ENCODE measurements at regions not wholly inside any gene's neighbourhood (a gene's known extent, or its start where the extent isn't known, plus 50 kb on each side); places are given as distances from the start of the nearest gene placed in this dataset.
"Not testable (repeated sequence)": the region's sequence is repeated elsewhere in the genome, so short reads cannot be mapped to it uniquely, and the experiment has no call there.

DNA sequence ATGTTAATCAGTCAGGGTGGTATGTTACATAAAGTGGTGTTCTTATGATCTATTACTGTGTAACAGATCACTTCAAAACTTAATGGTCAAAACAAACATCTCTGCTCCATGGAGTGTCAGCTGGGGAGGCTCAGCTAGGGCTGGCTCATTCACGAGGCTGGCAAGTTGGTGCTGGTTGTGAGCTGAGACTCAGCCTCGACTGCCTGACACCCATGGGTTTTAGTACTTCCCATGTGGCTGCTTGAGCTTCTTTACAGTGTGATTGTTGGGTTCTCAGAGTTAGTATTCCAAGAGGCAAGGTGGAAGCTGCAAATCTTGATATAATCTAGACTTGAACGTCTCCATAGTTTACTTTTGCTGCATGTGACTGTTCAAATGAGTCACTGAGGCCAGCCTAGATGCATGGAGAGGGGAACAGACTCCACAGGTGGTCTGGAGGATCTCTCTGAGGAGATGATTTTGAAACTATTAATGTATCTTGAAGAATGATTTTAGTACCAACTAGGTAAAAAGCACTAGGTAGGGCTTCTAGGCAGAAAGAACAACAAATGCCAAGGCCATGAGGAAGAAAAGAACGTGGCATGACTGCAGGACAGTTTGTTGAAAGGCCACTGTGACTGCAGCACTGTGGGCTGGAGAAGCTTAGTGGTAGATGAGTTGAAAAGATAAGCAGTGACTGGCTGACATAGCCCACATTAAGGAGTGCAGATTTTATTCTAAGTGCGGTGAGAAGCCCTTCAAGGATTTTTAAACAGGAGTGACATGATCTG is 281.1 kb upstream of the PROK2 start:
- H3K27ac ChIP-seq (ENCODE audit: low read length): no peak overlapping the region
- no peaks in the 10 kb centered on the region for H3K27me3 ChIP-seq (ENCODE audit: low read depth, low read length)
- H3K36me3 ChIP-seq (ENCODE audit: control insufficient read depth in 1 of 2, insufficient read depth in 2 of 2, low read length in 2 of 2): no peaks in the 10 kb centered on the region
- H3K4me3 ChIP-seq (ENCODE audit: low read depth in 1 of 2, low read length in 2 of 2): no peak overlapping the region
- H3K4me1 ChIP-seq (ENCODE audit: control insufficient read depth in 1 of 2, insufficient read depth in 2 of 2, low read length in 2 of 2): no peaks in the 10 kb centered on the region
- H3K9me3 ChIP-seq (ENCODE audit: control insufficient read depth in 1 of 2, low read length in 2 of 2): no peaks in the 10 kb centered on the region

DNA sequence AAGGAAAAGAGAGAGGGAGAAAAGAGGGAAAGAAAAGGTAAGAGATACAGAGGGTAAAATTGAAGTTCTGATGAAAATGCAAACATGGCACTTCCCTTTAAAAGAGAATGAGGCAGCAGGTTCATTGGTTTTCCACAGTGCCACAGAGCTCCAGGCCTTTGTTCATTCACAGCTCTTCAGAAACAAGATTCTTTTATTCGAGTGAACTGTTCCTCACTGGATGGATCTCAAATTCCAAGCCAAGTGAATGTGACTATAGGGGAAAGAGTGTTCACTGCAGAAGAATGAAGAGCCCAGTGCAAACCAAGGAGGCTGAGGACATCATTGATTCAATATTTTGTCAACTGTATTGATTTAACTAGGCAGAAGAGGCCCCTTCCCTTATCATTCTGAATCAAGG is 280.3 kb upstream of the PROK2 start:
- H3K27ac ChIP-seq (ENCODE audit: low read length): no peak overlapping the region
- no peaks in the 10 kb centered on the region for H3K4me1 ChIP-seq (ENCODE audit: control insufficient read depth in 1 of 2, insufficient read depth in 2 of 2, low read length in 2 of 2)
- H3K9me3 ChIP-seq (ENCODE audit: control insufficient read depth in 1 of 2, low read length in 2 of 2): no peaks in the 10 kb centered on the region
- H3K27me3 ChIP-seq (ENCODE audit: low read depth, low read length): no peaks in the 10 kb centered on the region
- H3K36me3 ChIP-seq (ENCODE audit: control insufficient read depth in 1 of 2, insufficient read depth in 2 of 2, low read length in 2 of 2): no peaks in the 10 kb centered on the region
- H3K4me3 ChIP-seq (ENCODE audit: low read depth in 1 of 2, low read length in 2 of 2): no peak overlapping the region

DNA sequence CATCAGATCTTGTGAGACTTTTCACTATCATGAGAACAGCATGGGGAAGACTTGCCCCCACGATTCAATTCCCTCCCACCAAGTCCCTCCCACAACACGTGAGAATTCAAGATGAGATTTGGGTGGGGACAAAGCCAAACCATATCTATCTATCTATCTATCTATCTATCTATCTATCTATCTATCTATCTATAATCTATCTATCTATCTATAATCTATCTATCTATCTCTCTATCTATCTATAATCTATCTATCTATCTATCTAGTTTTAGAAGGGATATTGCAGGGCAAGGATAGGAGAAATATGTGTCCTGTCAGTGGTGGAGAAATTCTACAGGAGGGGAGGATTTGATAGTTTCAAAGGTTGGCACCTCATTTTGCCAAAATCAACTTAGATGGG is 279.8 kb upstream of the PROK2 start:
- H3K9me3 ChIP-seq (ENCODE audit: control insufficient read depth in 1 of 2, low read length in 2 of 2); H3K4me1 ChIP-seq (ENCODE audit: control insufficient read depth in 1 of 2, insufficient read depth in 2 of 2, low read length in 2 of 2); H3K27ac ChIP-seq (ENCODE audit: low read length); H3K36me3 ChIP-seq (ENCODE audit: control insufficient read depth in 1 of 2, insufficient read depth in 2 of 2, low read length in 2 of 2); H3K27me3 ChIP-seq (ENCODE audit: low read depth, low read length); H3K4me3 ChIP-seq (ENCODE audit: low read depth in 1 of 2, low read length in 2 of 2): not testable (repeated sequence)

DNA sequence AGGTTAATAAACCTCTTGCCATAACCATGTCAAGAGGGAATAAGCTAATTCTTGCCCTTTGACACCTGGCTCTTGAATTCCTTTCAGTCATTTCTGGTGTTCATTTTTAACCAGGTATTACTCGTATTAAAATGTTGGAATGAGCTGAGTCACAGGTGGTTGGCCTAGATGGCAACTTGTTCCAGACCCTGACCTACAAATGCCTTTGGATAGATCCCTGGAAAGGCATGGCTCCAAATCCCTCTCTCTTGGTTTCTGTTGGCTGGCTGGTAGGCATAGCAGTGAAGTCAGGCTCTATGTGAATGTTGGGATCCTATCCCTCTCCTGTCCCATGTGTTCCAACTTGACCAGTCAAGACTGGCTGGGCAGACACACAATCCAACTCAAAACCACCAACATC is 277.1 kb upstream of the PROK2 start:
- Histone ChIP-seq H3K36me3 (ENCODE audit: control insufficient read depth in 1 of 2, insufficient read depth in 2 of 2, low read length in 2 of 2) (no peaks in the 10 kb centered on the region), H3K27ac (ENCODE audit: low read length) (no peak overlapping the region), H3K27me3 (ENCODE audit: low read depth, low read length) (no peaks in the 10 kb centered on the region), H3K9me3 (ENCODE audit: control insufficient read depth in 1 of 2, low read length in 2 of 2) (no peaks in the 10 kb centered on the region), H3K4me1 (ENCODE audit: control insufficient read depth in 1 of 2, insufficient read depth in 2 of 2, low read length in 2 of 2) (no peaks in the 10 kb centered on the region), H3K4me3 (ENCODE audit: low read depth in 1 of 2, low read length in 2 of 2) (no peak overlapping the region)

DNA sequence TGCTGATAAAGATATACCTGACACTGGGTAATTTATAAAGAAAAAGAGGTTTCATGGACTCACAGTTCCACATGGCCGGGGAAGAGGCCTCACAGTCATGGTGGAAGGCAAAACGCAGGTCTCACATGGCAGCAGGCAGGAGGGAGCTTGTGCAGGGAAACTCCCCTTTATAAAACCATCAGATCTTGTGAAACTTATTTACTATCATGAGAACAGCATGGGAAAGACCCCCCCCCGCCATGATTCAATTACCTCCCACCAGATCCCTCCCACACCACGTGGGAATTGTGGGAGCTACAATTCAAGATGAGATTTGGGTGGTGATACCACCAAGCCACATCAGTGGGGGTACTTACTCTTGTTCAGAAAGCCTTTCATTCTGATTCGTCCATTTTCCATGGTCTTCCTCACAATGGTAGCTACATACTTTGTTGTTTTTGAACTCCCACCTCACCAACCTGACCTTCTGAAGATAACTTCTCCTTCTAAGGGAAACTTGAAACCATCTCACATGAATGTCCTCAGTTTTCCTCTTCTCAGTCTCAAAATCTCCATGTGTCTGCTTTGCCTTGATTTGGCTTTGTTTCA is 275.6 kb upstream of the PROK2 start:
- Histone ChIP-seq H3K36me3 (ENCODE audit: control insufficient read depth in 1 of 2, insufficient read depth in 2 of 2, low read length in 2 of 2) (no peaks in the 10 kb centered on the region), H3K4me3 (ENCODE audit: low read depth in 1 of 2, low read length in 2 of 2) (no peak overlapping the region), H3K27me3 (ENCODE audit: low read depth, low read length) (no peaks in the 10 kb centered on the region), H3K27ac (ENCODE audit: low read length) (no peak overlapping the region), H3K4me1 (ENCODE audit: control insufficient read depth in 1 of 2, insufficient read depth in 2 of 2, low read length in 2 of 2) (no peaks in the 10 kb centered on the region), H3K9me3 (ENCODE audit: control insufficient read depth in 1 of 2, low read length in 2 of 2) (no peaks in the 10 kb centered on the region)

DNA sequence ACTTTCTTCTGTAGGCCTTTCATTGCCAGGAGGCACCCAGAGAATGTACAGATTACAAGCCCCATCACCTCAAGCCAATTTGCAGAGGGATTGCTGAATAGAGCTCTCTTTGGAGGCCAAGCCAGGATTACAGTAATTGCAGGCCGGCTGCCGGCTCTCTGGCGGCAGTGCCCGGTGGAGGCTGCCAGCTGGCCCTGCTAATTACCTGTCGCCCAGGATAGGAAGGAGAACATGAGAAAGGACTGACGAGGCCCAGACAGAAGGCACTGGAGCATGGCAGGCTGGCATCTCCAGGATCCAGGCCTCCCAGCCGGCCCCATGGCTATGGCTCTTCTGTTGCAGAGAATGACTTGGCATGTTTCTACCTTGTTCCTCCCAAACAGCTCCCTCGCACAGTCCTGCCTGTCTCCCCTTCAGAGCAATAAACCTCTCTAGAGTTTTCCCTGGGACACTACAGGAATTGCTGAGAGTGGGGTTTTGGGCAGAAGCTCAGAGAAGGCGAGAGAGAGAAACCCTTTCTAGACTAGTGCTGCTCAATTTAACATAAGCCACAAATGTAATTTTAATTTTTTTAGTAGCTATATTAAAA is 273.6 kb upstream of the PROK2 start:
- no peak overlapping the region for H3K27ac ChIP-seq (ENCODE audit: low read length)
- H3K27me3 ChIP-seq (ENCODE audit: low read depth, low read length): no peaks in the 10 kb centered on the region
- H3K36me3 ChIP-seq (ENCODE audit: control insufficient read depth in 1 of 2, insufficient read depth in 2 of 2, low read length in 2 of 2): no peaks in the 10 kb centered on the region
- H3K4me1 ChIP-seq (ENCODE audit: control insufficient read depth in 1 of 2, insufficient read depth in 2 of 2, low read length in 2 of 2): no peaks in the 10 kb centered on the region
- H3K4me3 ChIP-seq (ENCODE audit: low read depth in 1 of 2, low read length in 2 of 2): no peak overlapping the region
- H3K9me3 ChIP-seq (ENCODE audit: control insufficient read depth in 1 of 2, low read length in 2 of 2): no peaks in the 10 kb centered on the region

DNA sequence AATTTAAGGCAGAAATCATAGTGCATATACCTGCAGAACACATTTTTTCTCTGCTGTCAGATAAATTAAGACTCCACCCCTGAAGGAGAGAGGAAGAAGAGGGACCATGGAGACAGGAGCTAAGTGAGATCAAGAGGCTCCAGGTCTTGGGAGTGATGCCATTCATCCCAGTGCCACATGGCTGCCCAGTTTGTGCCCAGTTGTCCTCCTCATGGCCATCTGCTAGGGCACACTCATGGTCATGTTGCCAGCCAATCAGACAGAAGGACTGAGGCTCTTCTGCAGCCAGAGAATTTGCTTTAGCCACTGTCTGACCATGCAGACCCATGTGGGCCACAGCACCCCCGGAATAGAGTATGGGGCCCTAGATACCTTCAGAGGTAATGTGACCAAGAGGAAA is 270.5 kb upstream of the PROK2 start:
- no peaks in the 10 kb centered on the region for H3K4me1 ChIP-seq (ENCODE audit: control insufficient read depth in 1 of 2, insufficient read depth in 2 of 2, low read length in 2 of 2)
- H3K27ac ChIP-seq (ENCODE audit: low read length): no peak overlapping the region
- no peak overlapping the region for H3K4me3 ChIP-seq (ENCODE audit: low read depth in 1 of 2, low read length in 2 of 2)
- no peaks in the 10 kb centered on the region for H3K27me3 ChIP-seq (ENCODE audit: low read depth, low read length)
- no peaks in the 10 kb centered on the region for H3K9me3 ChIP-seq (ENCODE audit: control insufficient read depth in 1 of 2, low read length in 2 of 2)
- no peaks in the 10 kb centered on the region for H3K36me3 ChIP-seq (ENCODE audit: control insufficient read depth in 1 of 2, insufficient read depth in 2 of 2, low read length in 2 of 2)

DNA sequence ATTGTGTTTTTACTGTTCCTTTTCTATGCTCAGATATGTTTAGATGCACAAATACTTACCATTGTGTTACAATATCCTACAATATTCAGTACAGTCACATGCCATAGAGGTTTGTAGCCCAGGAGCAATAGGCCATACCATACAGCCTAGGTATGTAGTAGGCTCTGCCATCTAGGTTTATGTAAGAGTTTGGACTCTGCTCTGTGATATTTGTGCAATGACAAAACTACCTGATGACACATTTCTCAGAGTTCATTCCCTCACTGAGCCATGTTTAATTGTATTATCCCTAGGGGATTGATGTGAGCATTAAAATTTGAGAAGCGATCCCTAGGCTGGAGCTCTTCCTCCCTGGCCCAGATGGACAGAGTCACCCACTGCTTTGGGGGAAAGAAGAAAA is 270.0 kb upstream of the PROK2 start:
- Histone ChIP-seq H3K4me3 (ENCODE audit: low read depth in 1 of 2, low read length in 2 of 2) (no peak overlapping the region), H3K4me1 (ENCODE audit: control insufficient read depth in 1 of 2, insufficient read depth in 2 of 2, low read length in 2 of 2) (no peaks in the 10 kb centered on the region), H3K27me3 (ENCODE audit: low read depth, low read length) (no peaks in the 10 kb centered on the region), H3K27ac (ENCODE audit: low read length) (no peak overlapping the region), H3K9me3 (ENCODE audit: control insufficient read depth in 1 of 2, low read length in 2 of 2) (no peaks in the 10 kb centered on the region), H3K36me3 (ENCODE audit: control insufficient read depth in 1 of 2, insufficient read depth in 2 of 2, low read length in 2 of 2) (no peaks in the 10 kb centered on the region)

DNA sequence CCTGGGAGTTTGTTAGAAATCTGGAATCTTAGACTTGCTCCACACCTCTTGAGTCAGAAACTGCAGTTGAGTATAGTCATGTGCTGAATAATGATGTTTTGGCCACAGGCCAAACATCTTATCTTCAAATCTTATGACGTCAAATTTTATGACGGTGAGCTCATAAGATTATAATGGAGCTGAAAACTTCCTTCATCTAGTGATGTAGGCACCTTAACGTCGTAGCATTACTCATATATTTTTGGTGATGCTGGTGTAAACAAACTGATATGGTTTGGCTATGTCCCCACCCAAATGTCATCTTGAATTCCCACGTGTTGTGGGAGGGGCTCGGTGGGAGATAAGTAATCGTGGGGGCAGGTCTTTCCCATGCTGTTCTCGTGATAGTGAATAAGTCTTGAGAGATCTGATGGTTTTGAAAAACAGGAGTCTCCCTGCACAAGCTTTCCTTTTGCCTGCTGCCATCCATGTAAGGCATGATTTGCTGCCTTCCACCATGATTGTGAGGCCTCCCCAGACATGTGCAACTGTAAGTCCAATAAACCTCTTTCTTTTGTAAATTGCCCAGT is 268.0 kb upstream of the PROK2 start:
- Histone ChIP-seq H3K27ac (ENCODE audit: low read length) (no peak overlapping the region), H3K4me1 (ENCODE audit: control insufficient read depth in 1 of 2, insufficient read depth in 2 of 2, low read length in 2 of 2) (no peaks in the 10 kb centered on the region), H3K36me3 (ENCODE audit: control insufficient read depth in 1 of 2, insufficient read depth in 2 of 2, low read length in 2 of 2) (no peaks in the 10 kb centered on the region), H3K27me3 (ENCODE audit: low read depth, low read length) (no peaks in the 10 kb centered on the region), H3K9me3 (ENCODE audit: control insufficient read depth in 1 of 2, low read length in 2 of 2) (no peaks in the 10 kb centered on the region), H3K4me3 (ENCODE audit: low read depth in 1 of 2, low read length in 2 of 2) (no peak overlapping the region)

DNA sequence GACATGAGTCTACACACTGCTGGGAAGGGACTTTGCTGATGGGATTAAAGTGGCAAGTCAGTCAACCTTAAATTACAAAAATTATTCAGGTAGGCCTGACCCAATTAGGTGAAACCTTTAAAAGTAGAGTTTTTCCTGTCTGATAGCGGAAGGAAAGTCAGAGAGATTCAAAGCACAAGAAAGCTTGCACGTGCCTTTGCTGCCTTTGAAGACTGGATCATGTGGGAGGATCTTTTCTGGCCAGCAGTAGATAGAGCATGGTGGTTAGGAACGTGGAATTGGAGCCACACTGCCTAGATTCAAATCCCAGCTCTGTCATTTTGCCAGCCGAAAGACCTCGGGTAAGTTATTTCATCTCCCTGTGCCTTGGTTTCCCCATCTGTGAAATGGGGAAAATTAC is 265.8 kb upstream of the PROK2 start:
- Histone ChIP-seq H3K36me3 (ENCODE audit: control insufficient read depth in 1 of 2, insufficient read depth in 2 of 2, low read length in 2 of 2) (no peaks in the 10 kb centered on the region), H3K27ac (ENCODE audit: low read length) (no peak overlapping the region), H3K4me3 (ENCODE audit: low read depth in 1 of 2, low read length in 2 of 2) (no peak overlapping the region), H3K27me3 (ENCODE audit: low read depth, low read length) (no peaks in the 10 kb centered on the region), H3K9me3 (ENCODE audit: control insufficient read depth in 1 of 2, low read length in 2 of 2) (no peaks in the 10 kb centered on the region), H3K4me1 (ENCODE audit: control insufficient read depth in 1 of 2, insufficient read depth in 2 of 2, low read length in 2 of 2) (no peaks in the 10 kb centered on the region)

DNA sequence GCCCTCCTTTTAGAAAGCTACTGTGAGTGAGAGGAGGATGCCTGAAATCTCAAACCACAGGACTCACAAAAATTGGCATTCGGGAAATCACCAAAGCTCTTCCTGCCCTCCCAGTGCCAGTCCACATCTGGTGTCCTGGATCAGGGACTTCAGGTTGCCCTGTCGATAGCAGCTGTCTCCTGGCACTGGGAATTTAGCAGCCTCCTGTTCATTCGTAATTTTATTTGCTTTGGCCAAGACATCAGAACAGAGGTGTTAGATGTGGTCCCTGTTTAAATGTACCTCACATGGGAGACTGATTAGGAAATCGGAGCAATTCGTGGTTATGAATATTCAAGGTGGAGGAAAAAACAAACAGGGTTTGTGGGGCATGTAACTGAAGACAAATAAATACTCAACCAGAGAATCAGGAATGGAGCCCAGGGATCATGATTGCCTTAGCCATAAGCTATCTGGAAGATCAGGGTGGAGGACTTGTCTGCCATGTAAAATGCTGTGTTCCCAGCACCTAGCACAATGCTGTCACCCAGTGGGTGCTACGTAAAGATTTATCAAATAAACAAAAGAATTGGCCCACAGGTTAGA is 265.2 kb upstream of the PROK2 start:
- no peaks in the 10 kb centered on the region for H3K36me3 ChIP-seq (ENCODE audit: control insufficient read depth in 1 of 2, insufficient read depth in 2 of 2, low read length in 2 of 2)
- H3K4me3 ChIP-seq (ENCODE audit: low read depth in 1 of 2, low read length in 2 of 2): no peak overlapping the region
- H3K27ac ChIP-seq (ENCODE audit: low read length): no peak overlapping the region
- no peaks in the 10 kb centered on the region for H3K27me3 ChIP-seq (ENCODE audit: low read depth, low read length)
- no peaks in the 10 kb centered on the region for H3K9me3 ChIP-seq (ENCODE audit: control insufficient read depth in 1 of 2, low read length in 2 of 2)
- no peaks in the 10 kb centered on the region for H3K4me1 ChIP-seq (ENCODE audit: control insufficient read depth in 1 of 2, insufficient read depth in 2 of 2, low read length in 2 of 2)
